GM23338 (cell line): ENCODE measurements at regions not wholly inside any gene's neighbourhood (a gene's known extent, or its start where the extent isn't known, plus 50 kb on each side); places are given as distances from the start of the nearest gene placed in this dataset.

Experiments used
- ATAC-seq: fragments of 200-7000 bp; cut with Tn5 transposase; 3 replicates; pipeline ENCODE4 v1.9.1; 2020
- DNase-seq: peaks from one replicate; pipeline ENCODE4 v3.0.0-alpha.2; 2015; ENCODE audit warnings: low spot score
- H2AFZ ChIP-seq: fragments of 200-600 bp; sonication (generic); 2 replicates; pipeline ENCODE4 v1.8.0; 2016; ENCODE audit warnings: antibody characterized with exemption, mild to moderate bottlenecking, moderate library complexity
- H3F3A ChIP-seq: fragments of 200-600 bp; sonication (generic); replicated peaks from 2 replicates; pipeline ENCODE4 v1.8.0; 2017; ENCODE audit warnings: antibody characterized with exemption, mixed run types, low read depth
- H3K27ac ChIP-seq: fragments of 200-600 bp; sonication (generic); 2 replicates; pipeline ENCODE4 v1.6.1; 2016; ENCODE audit warnings: low read depth
- H3K27me3 ChIP-seq: fragments of 200-600 bp; sonication (generic); 2 replicates; pipeline ENCODE4 v1.8.0; 2016; ENCODE audit warnings: mild to moderate bottlenecking, mixed run types, moderate library complexity; ENCODE audit not compliant: insufficient read depth
- H3K36me3 ChIP-seq: fragments of 200-600 bp; sonication (generic); 2 replicates; pipeline ENCODE4 v1.8.0; 2016; ENCODE audit warnings: mild to moderate bottlenecking; ENCODE audit not compliant: insufficient read depth
- H3K4me1 ChIP-seq: fragments of 200-600 bp; sonication (generic); 2 replicates; pipeline ENCODE4 v1.8.0; 2016; ENCODE audit warnings: mild to moderate bottlenecking, moderate library complexity; ENCODE audit not compliant: insufficient read depth
- H3K4me2 ChIP-seq: fragments of 200-600 bp; sonication (generic); 2 replicates; pipeline ENCODE4 v1.7.1; 2017; ENCODE audit warnings: mixed run types
- H3K4me3 ChIP-seq: fragments of 200-600 bp; sonication (generic); 2 replicates; pipeline ENCODE4 v1.6.1; 2016; ENCODE audit warnings: mixed run types
- H3K79me2 ChIP-seq: fragments of 200-600 bp; sonication (generic); replicated peaks from 2 replicates; pipeline ENCODE4 v1.8.0; 2017; ENCODE audit warnings: mild to moderate bottlenecking; ENCODE audit not compliant: insufficient read depth
- H3K9me2 ChIP-seq: fragments of 200-600 bp; sonication (generic); 2 replicates; pipeline ENCODE4 v1.8.0; 2017; ENCODE audit not compliant: insufficient read depth
- H4K20me1 ChIP-seq: fragments of 200-600 bp; sonication (generic); replicated peaks from 2 replicates; pipeline ENCODE4 v1.8.0; 2017; ENCODE audit warnings: mild to moderate bottlenecking; ENCODE audit not compliant: insufficient read depth
- H3K27ac Mint-ChIP-seq: 2 replicates; pipeline ENCODE4 v1.8.0; 2020; ENCODE audit warnings: inconsistent platforms, mild to moderate bottlenecking, moderate library complexity, mixed read lengths
- H3K27me3 Mint-ChIP-seq: 3 replicates; pipeline ENCODE4 v1.8.0; 2022; ENCODE audit warnings: low read depth, mild to moderate bottlenecking, moderate library complexity, mixed read lengths, inconsistent platforms; ENCODE audit not compliant: insufficient read depth, poor library complexity
- H3K36me3 Mint-ChIP-seq: 3 replicates; pipeline ENCODE4 v1.8.0; 2021; ENCODE audit warnings: low read depth, mild to moderate bottlenecking, inconsistent platforms, moderate library complexity, mixed read lengths
- H3K4me1 Mint-ChIP-seq: 3 replicates; pipeline ENCODE4 v1.8.0; 2020; ENCODE audit warnings: mild to moderate bottlenecking, inconsistent platforms, mixed read lengths
- H3K4me3 Mint-ChIP-seq: 3 replicates; pipeline ENCODE4 v1.8.0; 2021; ENCODE audit warnings: moderate library complexity, mild to moderate bottlenecking, inconsistent platforms, mixed read lengths
- H3K9me3 Mint-ChIP-seq: 3 replicates; pipeline ENCODE4 v1.8.0; 2020; ENCODE audit warnings: moderate library complexity, mild to moderate bottlenecking, inconsistent platforms, mixed read lengths
- CREB1 ChIP-seq: fragments of 250-450 bp; sonication (Bioruptor Pico); IDR thresholded peaks from 2 replicates; pipeline ENCODE4 v1.5.0; 2020; ENCODE audit warnings: low read depth, mild to moderate bottlenecking, moderate library complexity
- EZH2 ChIP-seq: fragments of 200-600 bp; sonication (generic); IDR thresholded peaks from one replicate; pipeline ENCODE4 v1.8.0; 2017; ENCODE audit warnings: antibody characterized with exemption, mild to moderate bottlenecking, low read depth; ENCODE audit not compliant: unreplicated experiment
- EZH2phosphoT487 ChIP-seq: fragments of 200-600 bp; sonication (generic); IDR thresholded peaks from one replicate; pipeline ENCODE4 v1.8.1; 2018; ENCODE audit warnings: antibody characterized with exemption; ENCODE audit not compliant: unreplicated experiment
- NANOG ChIP-seq: IDR thresholded peaks from 2 replicates; pipeline ENCODE4 v1.6.1; 2016; ENCODE audit warnings: antibody characterized with exemption, borderline replicate concordance
- ZNF114 ChIP-seq: fragments of 250-450 bp; sonication (Bioruptor Pico); IDR thresholded peaks from 2 replicates; pipeline ENCODE4 v1.5.0; 2020; ENCODE audit warnings: mild to moderate bottlenecking, moderate library complexity
- ZNF331 ChIP-seq: fragments of 250-450 bp; sonication (Bioruptor Pico); IDR thresholded peaks from 2 replicates; pipeline ENCODE4 v1.5.0; 2020; ENCODE audit warnings: low read depth, mild to moderate bottlenecking, moderate library complexity
- TF ChIP-seq, protein P1 (sequence below): IDR thresholded peaks from one replicate; pipeline ENCODE4 v1.6.1; 2018; ENCODE audit warnings: antibody characterized with exemption; ENCODE audit not compliant: unreplicated experiment
- TF ChIP-seq, protein P2 (sequence below), 2 experiments: fragments of 200-600 bp in 1 of 2; sonication (generic) in 1 of 2; conservative IDR thresholded peaks; 2 replicates each; pipeline versions ENCODE4 v1.5.1 to v1.6.1; 2016 to 2017; ENCODE audit warnings: antibody characterized with exemption in 2 of 2, low read depth in 2 of 2, mild to moderate bottlenecking in 2 of 2, moderate library complexity in 1 of 2
- TF ChIP-seq, protein P3 (sequence below): fragments of 250-450 bp; sonication (Bioruptor Pico); IDR thresholded peaks from 2 replicates; pipeline ENCODE4 v1.5.0; 2020; ENCODE audit warnings: mild to moderate bottlenecking, moderate library complexity
- TF ChIP-seq, protein P4 (sequence below): IDR thresholded peaks from 2 replicates; pipeline ENCODE4 v1.6.1; 2016; ENCODE audit warnings: antibody characterized with exemption

DNA sequence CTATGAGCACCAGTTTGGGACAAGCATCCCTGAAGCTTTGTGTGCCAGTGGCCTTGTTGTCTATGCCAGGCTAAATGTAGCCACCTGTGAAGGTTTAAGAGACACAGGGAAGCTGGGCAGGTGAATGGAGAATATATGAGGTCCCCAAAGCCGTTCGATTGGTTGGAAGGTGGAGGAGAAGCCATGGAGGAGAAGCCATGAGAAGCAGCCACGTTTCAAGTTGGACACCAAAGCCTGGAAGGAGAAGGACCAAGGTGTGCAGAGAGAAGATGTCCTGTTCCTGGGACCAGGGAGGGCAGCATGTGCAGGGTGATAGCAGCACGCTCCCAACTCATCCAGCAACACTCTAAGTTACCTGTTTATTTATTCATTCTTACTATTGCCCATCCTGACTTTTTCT is 432.3 kb upstream of the TSHZ3 start:
- ATAC-seq (no peak), DNase-seq (no peak)
- H3K36me3 ChIP-seq, result no peaks in the 10 kb centered on the region
- H2AFZ ChIP-seq, result no peak overlapping the region
- Mint-ChIP-seq H3K36me3 (no peaks in the 10 kb centered on the region), H3K9me3 (no peaks in the 10 kb centered on the region), H3K4me1 (no peaks in the 10 kb centered on the region), H3K27ac (no peak overlapping the region), H3K4me3 (no peak overlapping the region), H3K27me3 (peaks cover 6% of the 10 kb centered on the region)
- H3K4me1 ChIP-seq, result no peaks in the 10 kb centered on the region
- H3K27ac ChIP-seq, result no peak overlapping the region
- H3K9me2 ChIP-seq, result 0 out of 2 replicates have a peak, but pooled peaks cover 4% of the 10 kb centered on the region
- H3K79me2 ChIP-seq, result no peaks in the 10 kb centered on the region
- no peaks in the 10 kb centered on the region for H3K27me3 ChIP-seq
- H3F3A ChIP-seq, result no peaks in the 10 kb centered on the region
- no peak for TF ChIP-seq EZH2phosphoT487
- TF ChIP-seq ZNF114 (CRISPR knock-in tag), result no peak
- TF ChIP-seq, protein P1, sequence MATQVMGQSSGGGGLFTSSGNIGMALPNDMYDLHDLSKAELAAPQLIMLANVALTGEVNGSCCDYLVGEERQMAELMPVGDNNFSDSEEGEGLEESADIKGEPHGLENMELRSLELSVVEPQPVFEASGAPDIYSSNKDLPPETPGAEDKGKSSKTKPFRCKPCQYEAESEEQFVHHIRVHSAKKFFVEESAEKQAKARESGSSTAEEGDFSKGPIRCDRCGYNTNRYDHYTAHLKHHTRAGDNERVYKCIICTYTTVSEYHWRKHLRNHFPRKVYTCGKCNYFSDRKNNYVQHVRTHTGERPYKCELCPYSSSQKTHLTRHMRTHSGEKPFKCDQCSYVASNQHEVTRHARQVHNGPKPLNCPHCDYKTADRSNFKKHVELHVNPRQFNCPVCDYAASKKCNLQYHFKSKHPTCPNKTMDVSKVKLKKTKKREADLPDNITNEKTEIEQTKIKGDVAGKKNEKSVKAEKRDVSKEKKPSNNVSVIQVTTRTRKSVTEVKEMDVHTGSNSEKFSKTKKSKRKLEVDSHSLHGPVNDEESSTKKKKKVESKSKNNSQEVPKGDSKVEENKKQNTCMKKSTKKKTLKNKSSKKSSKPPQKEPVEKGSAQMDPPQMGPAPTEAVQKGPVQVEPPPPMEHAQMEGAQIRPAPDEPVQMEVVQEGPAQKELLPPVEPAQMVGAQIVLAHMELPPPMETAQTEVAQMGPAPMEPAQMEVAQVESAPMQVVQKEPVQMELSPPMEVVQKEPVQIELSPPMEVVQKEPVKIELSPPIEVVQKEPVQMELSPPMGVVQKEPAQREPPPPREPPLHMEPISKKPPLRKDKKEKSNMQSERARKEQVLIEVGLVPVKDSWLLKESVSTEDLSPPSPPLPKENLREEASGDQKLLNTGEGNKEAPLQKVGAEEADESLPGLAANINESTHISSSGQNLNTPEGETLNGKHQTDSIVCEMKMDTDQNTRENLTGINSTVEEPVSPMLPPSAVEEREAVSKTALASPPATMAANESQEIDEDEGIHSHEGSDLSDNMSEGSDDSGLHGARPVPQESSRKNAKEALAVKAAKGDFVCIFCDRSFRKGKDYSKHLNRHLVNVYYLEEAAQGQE, result no peak
- TF ChIP-seq, protein P2, sequence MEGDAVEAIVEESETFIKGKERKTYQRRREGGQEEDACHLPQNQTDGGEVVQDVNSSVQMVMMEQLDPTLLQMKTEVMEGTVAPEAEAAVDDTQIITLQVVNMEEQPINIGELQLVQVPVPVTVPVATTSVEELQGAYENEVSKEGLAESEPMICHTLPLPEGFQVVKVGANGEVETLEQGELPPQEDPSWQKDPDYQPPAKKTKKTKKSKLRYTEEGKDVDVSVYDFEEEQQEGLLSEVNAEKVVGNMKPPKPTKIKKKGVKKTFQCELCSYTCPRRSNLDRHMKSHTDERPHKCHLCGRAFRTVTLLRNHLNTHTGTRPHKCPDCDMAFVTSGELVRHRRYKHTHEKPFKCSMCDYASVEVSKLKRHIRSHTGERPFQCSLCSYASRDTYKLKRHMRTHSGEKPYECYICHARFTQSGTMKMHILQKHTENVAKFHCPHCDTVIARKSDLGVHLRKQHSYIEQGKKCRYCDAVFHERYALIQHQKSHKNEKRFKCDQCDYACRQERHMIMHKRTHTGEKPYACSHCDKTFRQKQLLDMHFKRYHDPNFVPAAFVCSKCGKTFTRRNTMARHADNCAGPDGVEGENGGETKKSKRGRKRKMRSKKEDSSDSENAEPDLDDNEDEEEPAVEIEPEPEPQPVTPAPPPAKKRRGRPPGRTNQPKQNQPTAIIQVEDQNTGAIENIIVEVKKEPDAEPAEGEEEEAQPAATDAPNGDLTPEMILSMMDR (conservative IDR thresholded peaks at IDR 0.05; ENCODE audit: low read depth in 2 of 2), result no peak
- no peak for TF ChIP-seq ZNF331
- TF ChIP-seq CREB1 (CRISPR knock-in tag), result no peak
- H3K4me3 ChIP-seq, result no peak overlapping the region
- H4K20me1 ChIP-seq, result no peaks in the 10 kb centered on the region
- no peak overlapping the region for H3K4me2 ChIP-seq

DNA sequence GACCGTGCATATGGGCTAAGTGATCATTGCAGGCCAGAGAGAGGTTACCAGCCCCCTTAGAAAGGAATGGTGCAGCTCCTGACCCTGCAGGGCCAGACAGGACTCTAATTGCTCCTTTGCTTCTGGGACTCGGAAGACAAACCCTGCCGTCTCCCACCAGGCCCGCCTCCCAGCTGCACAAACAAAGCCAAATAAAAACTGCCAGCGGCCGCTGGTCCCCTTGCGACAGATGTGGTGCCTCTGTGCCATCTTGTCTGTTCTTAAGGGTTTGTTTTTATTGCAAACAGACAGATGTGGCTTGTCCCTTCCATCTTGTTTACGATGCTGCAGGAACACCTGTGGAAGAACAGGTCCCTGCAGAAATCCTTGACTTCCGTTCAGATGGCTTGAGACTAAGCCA is 434.4 kb upstream of the TSHZ3 start:
- Histone ChIP-seq H3K27me3 (no peaks in the 10 kb centered on the region), H3K36me3 (no peaks in the 10 kb centered on the region), H3K4me2 (no peak overlapping the region), H3K27ac (no peak overlapping the region), H3K79me2 (no peaks in the 10 kb centered on the region), H3K9me2 (no peaks in the 10 kb centered on the region), H4K20me1 (no peaks in the 10 kb centered on the region), H3F3A (no peaks in the 10 kb centered on the region), H3K4me3 (no peak overlapping the region), H2AFZ (peak overlapping the region; percentile 23; the same call in 1 of the 2 replicates), H3K4me1 (no peaks in the 10 kb centered on the region)
- Mint-ChIP-seq H3K4me1 (no peaks in the 10 kb centered on the region), H3K9me3 (no peaks in the 10 kb centered on the region), H3K36me3 (no peaks in the 10 kb centered on the region), H3K27ac (no peak overlapping the region), H3K4me3 (no peak overlapping the region), H3K27me3 (peaks cover 8% of the 10 kb centered on the region)
- ATAC-seq (no peak), DNase-seq (no peak)
- TF ChIP-seq NANOG (no peak), EZH2 (no peak)
- TF ChIP-seq, protein P3, sequence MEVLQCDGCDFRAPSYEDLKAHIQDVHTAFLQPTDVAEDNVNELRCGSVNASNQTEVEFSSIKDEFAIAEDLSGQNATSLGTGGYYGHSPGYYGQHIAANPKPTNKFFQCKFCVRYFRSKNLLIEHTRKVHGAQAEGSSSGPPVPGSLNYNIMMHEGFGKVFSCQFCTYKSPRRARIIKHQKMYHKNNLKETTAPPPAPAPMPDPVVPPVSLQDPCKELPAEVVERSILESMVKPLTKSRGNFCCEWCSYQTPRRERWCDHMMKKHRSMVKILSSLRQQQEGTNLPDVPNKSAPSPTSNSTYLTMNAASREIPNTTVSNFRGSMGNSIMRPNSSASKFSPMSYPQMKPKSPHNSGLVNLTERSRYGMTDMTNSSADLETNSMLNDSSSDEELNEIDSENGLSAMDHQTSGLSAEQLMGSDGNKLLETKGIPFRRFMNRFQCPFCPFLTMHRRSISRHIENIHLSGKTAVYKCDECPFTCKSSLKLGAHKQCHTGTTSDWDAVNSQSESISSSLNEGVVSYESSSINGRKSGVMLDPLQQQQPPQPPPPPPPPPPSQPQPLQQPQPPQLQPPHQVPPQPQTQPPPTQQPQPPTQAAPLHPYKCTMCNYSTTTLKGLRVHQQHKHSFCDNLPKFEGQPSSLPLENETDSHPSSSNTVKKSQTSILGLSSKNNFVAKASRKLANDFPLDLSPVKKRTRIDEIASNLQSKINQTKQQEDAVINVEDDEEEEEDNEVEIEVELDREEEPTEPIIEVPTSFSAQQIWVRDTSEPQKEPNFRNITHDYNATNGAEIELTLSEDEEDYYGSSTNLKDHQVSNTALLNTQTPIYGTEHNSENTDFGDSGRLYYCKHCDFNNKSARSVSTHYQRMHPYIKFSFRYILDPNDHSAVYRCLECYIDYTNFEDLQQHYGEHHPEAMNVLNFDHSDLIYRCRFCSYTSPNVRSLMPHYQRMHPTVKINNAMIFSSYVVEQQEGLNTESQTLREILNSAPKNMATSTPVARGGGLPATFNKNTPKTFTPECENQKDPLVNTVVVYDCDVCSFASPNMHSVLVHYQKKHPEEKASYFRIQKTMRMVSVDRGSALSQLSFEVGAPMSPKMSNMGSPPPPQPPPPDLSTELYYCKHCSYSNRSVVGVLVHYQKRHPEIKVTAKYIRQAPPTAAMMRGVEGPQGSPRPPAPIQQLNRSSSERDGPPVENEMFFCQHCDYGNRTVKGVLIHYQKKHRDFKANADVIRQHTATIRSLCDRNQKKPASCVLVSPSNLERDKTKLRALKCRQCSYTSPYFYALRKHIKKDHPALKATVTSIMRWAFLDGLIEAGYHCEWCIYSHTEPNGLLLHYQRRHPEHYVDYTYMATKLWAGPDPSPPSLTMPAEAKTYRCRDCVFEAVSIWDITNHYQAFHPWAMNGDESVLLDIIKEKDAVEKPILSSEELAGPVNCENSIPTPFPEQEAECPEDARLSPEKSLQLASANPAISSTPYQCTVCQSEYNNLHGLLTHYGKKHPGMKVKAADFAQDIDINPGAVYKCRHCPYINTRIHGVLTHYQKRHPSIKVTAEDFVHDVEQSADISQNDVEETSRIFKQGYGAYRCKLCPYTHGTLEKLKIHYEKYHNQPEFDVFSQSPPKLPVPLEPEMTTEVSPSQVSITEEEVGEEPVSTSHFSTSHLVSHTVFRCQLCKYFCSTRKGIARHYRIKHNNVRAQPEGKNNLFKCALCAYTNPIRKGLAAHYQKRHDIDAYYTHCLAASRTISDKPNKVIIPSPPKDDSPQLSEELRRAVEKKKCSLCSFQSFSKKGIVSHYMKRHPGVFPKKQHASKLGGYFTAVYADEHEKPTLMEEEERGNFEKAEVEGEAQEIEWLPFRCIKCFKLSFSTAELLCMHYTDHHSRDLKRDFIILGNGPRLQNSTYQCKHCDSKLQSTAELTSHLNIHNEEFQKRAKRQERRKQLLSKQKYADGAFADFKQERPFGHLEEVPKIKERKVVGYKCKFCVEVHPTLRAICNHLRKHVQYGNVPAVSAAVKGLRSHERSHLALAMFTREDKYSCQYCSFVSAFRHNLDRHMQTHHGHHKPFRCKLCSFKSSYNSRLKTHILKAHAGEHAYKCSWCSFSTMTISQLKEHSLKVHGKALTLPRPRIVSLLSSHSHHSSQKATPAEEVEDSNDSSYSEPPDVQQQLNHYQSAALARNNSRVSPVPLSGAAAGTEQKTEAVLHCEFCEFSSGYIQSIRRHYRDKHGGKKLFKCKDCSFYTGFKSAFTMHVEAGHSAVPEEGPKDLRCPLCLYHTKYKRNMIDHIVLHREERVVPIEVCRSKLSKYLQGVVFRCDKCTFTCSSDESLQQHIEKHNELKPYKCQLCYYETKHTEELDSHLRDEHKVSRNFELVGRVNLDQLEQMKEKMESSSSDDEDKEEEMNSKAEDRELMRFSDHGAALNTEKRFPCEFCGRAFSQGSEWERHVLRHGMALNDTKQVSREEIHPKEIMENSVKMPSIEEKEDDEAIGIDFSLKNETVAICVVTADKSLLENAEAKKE (CRISPR knock-in tag), result no peak
- TF ChIP-seq, protein P4, sequence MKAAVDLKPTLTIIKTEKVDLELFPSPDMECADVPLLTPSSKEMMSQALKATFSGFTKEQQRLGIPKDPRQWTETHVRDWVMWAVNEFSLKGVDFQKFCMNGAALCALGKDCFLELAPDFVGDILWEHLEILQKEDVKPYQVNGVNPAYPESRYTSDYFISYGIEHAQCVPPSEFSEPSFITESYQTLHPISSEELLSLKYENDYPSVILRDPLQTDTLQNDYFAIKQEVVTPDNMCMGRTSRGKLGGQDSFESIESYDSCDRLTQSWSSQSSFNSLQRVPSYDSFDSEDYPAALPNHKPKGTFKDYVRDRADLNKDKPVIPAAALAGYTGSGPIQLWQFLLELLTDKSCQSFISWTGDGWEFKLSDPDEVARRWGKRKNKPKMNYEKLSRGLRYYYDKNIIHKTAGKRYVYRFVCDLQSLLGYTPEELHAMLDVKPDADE, result no peak
